Duodenal mucosa (tissue), 2 donors: ENCODE measurements at regions not wholly inside any gene's neighbourhood (a gene's known extent, or its start where the extent isn't known, plus 50 kb on each side); places are given as distances from the start of the nearest gene placed in this dataset.
A peak's percentile ranks its signal among the peaks of the same experiment; 100 is the strongest.

Source experiments
- H3K27ac ChIP-seq: one replicate; pipeline ENCODE4 v1.7.0; 2013; ENCODE audit warnings: low read depth, low read length
- H3K27me3 ChIP-seq, 2 donors: one replicate each; pipeline ENCODE4 v1.7.0; 2013; ENCODE audit warnings: low read length in 2 of 2, control low read depth in 1 of 2; ENCODE audit not compliant: insufficient read depth in 2 of 2, control insufficient read depth in 1 of 2
- H3K36me3 ChIP-seq, 2 donors: one replicate each; pipeline ENCODE4 v1.7.0; 2013; ENCODE audit warnings: low read length in 2 of 2, control low read depth in 1 of 2; ENCODE audit not compliant: insufficient read depth in 2 of 2, control insufficient read depth in 1 of 2
- H3K4me1 ChIP-seq, 2 donors: one replicate each; pipeline ENCODE4 v1.7.0; 2013; ENCODE audit warnings: low read length in 2 of 2, control low read depth in 1 of 2; ENCODE audit not compliant: insufficient read depth in 2 of 2, control insufficient read depth in 1 of 2
- H3K4me3 ChIP-seq, 2 donors: one replicate each; pipeline ENCODE4 v1.7.0; 2013; ENCODE audit warnings: low read length in 2 of 2, low read depth in 1 of 2
- H3K9ac ChIP-seq, 2 donors: one replicate each; pipeline ENCODE4 v1.7.0; 2013; ENCODE audit warnings: low read length in 2 of 2, low read depth in 1 of 2
- H3K9me3 ChIP-seq, 2 donors: one replicate each; pipeline ENCODE4 v1.7.0; 2013; ENCODE audit warnings: low read length in 2 of 2, control low read depth in 1 of 2; ENCODE audit not compliant: control insufficient read depth in 1 of 2

- no peaks in the 10 kb centered on the region for H3K9me3 ChIP-seq
- H3K36me3 ChIP-seq: no peaks in the 10 kb centered on the region
- H3K4me1 ChIP-seq: peaks cover 6 to 29% of the 10 kb centered on the region in 2 donors
- no peak overlapping the region for H3K27ac ChIP-seq
- no peaks in the 10 kb centered on the region for H3K27me3 ChIP-seq
- no peak overlapping the region for H3K4me3 ChIP-seq
- H3K9ac ChIP-seq: no peak overlapping the region
Observed at GRCh38 chr15:38695249-38696108, 130.9 kb upstream of the RASGRP1 start.

DNA sequence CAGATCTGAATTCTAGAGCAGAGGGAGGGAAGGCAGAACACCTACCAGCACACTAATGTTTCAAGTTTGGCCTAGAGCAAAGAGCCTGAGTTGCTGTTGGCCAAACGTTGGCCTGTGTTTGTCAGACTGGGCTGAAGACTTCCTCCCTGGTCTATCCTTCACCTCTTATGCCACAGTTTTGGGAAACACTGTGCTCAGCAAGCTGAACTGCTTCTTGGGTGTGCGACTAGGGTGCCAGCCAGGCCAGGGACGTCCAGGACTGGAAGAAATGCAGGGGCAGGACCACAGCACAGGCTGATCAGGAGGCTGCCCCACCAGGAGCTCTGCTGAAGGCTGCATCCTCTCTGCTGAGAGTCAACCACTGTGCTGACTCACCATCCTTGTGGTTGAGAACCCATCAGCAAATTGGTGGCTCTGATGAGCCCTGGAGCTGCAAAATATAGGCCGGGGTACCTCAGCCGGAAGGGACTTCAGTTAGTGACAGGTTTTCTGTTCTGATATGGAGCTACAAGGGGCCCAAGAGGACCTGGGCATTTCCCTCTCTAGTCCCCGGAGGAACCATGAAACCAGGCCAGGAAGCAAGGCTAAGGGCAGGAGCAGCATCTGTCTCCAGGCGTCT, 131.6 kb upstream of the RASGRP1 start:
- H3K27me3 ChIP-seq: no peaks in the 10 kb centered on the region
- no peak overlapping the region for H3K9ac ChIP-seq
- peaks cover 10 to 30% of the 10 kb centered on the region in 2 donors for H3K4me1 ChIP-seq
- no peak overlapping the region for H3K27ac ChIP-seq
- H3K36me3 ChIP-seq: no peaks in the 10 kb centered on the region
- no peak overlapping the region for H3K4me3 ChIP-seq
- H3K9me3 ChIP-seq: no peaks in the 10 kb centered on the region

GRCh38 chr15:38696790-38697495, 132.3 kb upstream of the RASGRP1 start:
- H3K9ac ChIP-seq: no peak overlapping the region
- no peaks in the 10 kb centered on the region for H3K9me3 ChIP-seq
- peaks cover 16 to 37% of the 10 kb centered on the region in 2 donors for H3K4me1 ChIP-seq
- H3K27ac ChIP-seq: no peak overlapping the region
- no peaks in the 10 kb centered on the region for H3K36me3 ChIP-seq
- peak overlapping the region in 1 of 2 donors; percentile 4 for H3K4me3 ChIP-seq
- no peaks in the 10 kb centered on the region for H3K27me3 ChIP-seq

DNA sequence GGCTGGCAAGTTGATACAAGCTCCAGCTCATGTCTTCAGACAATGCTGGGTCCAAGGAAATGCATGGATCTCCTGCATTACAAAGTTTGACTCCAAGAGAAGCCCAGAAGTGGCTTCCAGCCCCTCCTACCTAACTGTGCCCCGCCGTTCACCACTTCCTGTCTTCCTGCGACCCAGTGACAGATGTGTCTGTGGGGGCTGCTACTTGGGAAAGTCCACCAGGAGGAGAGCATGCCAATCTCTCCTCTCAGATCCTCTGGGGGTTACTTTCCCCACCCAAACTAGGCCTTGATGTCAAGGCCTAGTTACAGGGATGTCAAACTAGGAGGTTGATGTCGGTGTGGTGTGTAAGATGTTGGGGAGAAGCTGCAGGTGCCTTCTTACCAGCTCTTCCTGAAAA, 133.6 kb upstream of the RASGRP1 start:
- Histone ChIP-seq H3K9me3 (no peaks in the 10 kb centered on the region), H3K36me3 (no peaks in the 10 kb centered on the region), H3K27me3 (no peaks in the 10 kb centered on the region), H3K4me1 (peaks cover 18 to 45% of the 10 kb centered on the region in 2 donors), H3K4me3 (no peak overlapping the region), H3K9ac (no peak overlapping the region), H3K27ac (no peak overlapping the region)

DNA sequence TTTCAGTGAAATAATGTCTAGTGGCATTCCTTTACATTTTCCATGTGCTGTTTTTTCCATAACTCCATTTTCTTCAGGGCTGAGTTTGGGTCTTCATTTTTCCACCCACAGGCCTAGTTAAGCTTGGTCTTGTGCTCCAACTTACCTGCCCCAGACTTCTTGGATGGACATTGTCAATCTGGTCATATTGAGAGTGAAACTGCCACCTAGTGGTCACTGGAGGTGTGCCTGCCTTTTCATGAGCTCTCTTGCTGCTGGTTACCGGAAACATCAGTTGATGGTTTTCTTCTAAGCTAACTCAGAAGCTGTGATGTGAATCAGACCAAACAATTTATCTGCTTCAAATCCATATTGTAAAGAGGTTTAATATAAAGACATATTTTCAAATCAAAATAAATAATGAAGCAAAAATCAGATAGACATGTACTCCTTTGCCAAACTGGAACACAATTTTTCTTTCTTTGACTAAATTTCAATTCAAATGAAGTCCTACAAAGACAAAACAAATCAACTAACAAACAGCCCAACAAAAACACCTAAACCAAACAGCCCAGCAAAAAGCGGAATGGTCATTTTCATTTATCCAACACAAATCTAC, 135.1 kb upstream of the RASGRP1 start:
- H3K4me1 ChIP-seq: peaks cover 26 to 50% of the 10 kb centered on the region in 2 donors

DNA sequence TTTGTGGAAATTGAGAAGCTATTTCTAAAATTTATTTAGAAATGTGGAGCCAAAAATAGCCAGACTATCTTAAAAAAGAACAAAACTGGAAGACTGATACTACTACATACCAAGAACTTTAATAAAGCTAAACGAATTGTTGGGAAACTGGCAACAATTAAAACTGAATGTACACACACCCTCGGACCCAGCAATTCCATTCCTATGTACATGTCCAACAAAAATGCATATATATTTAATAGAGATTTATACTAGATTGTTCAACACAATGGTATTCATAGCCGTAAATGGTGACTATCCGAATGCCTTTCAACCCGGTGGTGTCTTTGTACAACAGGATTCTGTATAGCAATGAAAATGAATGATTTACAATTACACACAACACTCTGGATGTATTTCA, 136.5 kb upstream of the RASGRP1 start:
- H3K27me3 ChIP-seq: no peaks in the 10 kb centered on the region
- H3K36me3 ChIP-seq: no peaks in the 10 kb centered on the region
- H3K9me3 ChIP-seq: no peaks in the 10 kb centered on the region
- peaks cover 37 to 53% of the 10 kb centered on the region in 2 donors for H3K4me1 ChIP-seq
- H3K4me3 ChIP-seq: no peak overlapping the region
- H3K27ac ChIP-seq: no peak overlapping the region
- no peak overlapping the region for H3K9ac ChIP-seq

More for the DNA sequence above, 135.1 kb upstream of the RASGRP1 start:
- Histone ChIP-seq H3K36me3 (no peaks in the 10 kb centered on the region), H3K27me3 (no peaks in the 10 kb centered on the region), H3K4me3 (no peak overlapping the region), H3K9ac (no peak overlapping the region), H3K9me3 (no peaks in the 10 kb centered on the region), H3K27ac (no peak overlapping the region)

DNA sequence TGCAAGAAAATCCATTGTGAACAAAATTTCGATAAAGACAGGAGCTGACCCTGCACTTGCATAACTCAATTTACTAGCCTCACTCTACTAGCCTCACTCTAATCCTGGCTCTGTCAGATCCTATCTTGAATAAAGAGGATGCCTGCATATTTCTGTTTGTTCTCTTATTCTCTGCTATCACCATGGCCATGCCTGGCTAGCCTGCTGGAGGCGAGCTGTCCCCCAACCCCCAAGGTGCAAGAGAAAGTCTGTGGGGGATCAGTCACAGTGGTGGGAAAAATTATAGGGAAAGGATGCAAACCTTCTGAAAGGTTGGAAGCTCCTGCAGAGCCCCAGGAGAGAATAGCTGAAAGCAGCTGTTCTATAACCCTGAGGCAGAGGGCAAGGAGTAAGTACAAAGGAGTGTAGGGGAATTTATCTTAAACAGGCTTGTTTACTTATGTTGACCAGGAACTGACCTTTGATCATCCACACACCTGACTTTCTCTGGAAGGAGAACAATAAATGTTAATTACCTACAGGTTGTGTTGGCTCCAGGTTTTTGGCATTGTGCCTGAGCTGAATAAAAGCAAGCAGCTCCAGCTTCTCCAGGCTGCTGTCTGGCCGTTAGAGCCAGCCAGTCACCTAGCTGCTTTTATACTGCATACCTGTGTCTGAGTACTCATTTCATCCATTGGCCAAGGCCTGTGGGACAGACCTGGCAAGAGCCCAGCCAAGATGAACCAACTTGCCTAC, 137.7 kb upstream of the RASGRP1 start:
- H3K36me3 ChIP-seq: no peaks in the 10 kb centered on the region
- no peak overlapping the region for H3K9ac ChIP-seq
- H3K9me3 ChIP-seq: no peaks in the 10 kb centered on the region
- H3K27ac ChIP-seq: no peak overlapping the region
- no peaks in the 10 kb centered on the region for H3K27me3 ChIP-seq
- H3K4me3 ChIP-seq: peak overlapping the region in 1 of 2 donors; percentile 56
- peaks cover 37 to 46% of the 10 kb centered on the region in 2 donors for H3K4me1 ChIP-seq

GRCh38 chr15:38705436-38706219, 141.0 kb upstream of the RASGRP1 start:
- Histone ChIP-seq H3K9me3 (no peaks in the 10 kb centered on the region), H3K36me3 (no peaks in the 10 kb centered on the region), H3K27ac (no peak overlapping the region), H3K4me3 (no peak overlapping the region), H3K4me1 (peaks cover 31 to 32% of the 10 kb centered on the region in 2 donors), H3K27me3 (no peaks in the 10 kb centered on the region), H3K9ac (no peak overlapping the region)

- Histone ChIP-seq H3K4me1 (peaks cover 21 to 24% of the 10 kb centered on the region in 2 donors), H3K4me3 (no peak overlapping the region), H3K9ac (no peak overlapping the region), H3K27ac (no peak overlapping the region), H3K36me3 (no peaks in the 10 kb centered on the region), H3K9me3 (no peaks in the 10 kb centered on the region), H3K27me3 (no peaks in the 10 kb centered on the region)
Observed at GRCh38 chr15:38706956-38707355, 142.3 kb upstream of the RASGRP1 start.
